GM18502 (cell line): ENCODE measurements at regions not wholly inside any gene's neighbourhood (a gene's known extent, or its start where the extent isn't known, plus 50 kb on each side); places are given as distances from the start of the nearest gene placed in this dataset.
"Not testable (repeated sequence)": the region's sequence is repeated elsewhere in the genome, so short reads cannot be mapped to it uniquely, and the experiment has no call there.

ENCODE experiments used
- ATAC-seq: cut with Tn5 transposase; IDR thresholded peaks from one replicate; pipeline ENCODE4 v1.9.1; 2021; ENCODE audit warnings: mild to moderate bottlenecking; ENCODE audit not compliant: unreplicated experiment, poor library complexity

DNA sequence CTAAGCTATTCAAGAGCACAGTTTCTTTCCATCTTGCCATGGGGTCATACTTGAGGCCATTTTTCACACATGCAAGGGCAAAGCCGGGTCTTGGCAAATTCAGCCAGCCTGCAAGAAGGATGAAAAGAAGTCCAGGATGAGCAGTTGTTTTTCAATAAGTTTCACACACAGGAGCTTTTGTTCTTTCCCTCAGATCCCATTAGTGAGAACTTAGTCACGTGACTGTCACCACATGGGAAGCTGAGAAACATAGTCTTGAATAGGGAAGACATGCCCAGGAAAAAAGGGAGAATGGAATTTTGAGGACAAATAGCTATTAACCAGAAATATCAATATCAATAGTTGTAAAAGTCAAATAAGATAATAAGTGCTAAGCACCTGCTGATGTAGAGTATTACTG lies 137.7 kb downstream of the AHR start:
- no peak for ATAC-seq

DNA sequence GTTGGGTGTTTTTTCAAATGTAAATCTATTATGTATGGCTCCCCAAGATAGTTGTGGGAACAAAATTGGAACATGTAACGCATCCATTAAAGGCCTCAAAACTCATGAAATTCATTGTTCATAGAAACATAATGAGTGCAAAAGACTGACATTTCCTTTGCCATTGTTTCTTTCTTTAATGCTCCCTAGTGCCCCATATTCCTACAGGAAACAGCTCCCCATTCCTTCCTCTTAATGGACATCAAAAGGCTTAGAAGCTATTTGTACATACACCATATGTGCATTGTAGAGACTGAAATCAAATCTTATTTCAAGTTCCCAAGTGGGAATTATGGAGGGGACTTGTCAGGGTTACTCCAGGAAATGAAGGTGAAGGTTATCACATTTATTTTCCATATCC lies 139.1 kb downstream of the AHR start:
- ATAC-seq, result no peak

GRCh38 chr7:17440025-17440784 lies 141.8 kb downstream of the AHR start:
- ATAC-seq, result not testable (repeated sequence)

- no peak for ATAC-seq
Observed at GRCh38 chr7:17440831-17441230, 142.4 kb downstream of the AHR start.

DNA sequence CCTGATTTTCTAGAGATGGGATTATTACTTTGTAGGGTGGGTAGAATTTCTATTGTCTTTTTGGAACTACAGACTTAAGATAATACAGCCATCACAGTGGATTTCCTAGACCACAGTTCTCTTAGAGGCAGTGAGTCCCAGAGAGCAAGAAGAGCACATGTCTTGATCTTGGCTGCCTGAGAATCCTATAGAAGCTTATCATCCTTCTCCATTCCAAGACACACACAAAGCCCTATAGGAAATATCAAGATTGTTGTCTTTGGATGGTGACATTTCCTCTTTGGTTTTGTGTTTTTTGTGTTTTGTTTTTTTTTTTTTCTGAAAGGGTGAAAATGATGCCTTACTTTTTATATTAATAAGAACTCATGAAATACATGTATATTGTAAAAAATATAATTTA lies 143.1 kb downstream of the AHR start:
- no peak for ATAC-seq

DNA sequence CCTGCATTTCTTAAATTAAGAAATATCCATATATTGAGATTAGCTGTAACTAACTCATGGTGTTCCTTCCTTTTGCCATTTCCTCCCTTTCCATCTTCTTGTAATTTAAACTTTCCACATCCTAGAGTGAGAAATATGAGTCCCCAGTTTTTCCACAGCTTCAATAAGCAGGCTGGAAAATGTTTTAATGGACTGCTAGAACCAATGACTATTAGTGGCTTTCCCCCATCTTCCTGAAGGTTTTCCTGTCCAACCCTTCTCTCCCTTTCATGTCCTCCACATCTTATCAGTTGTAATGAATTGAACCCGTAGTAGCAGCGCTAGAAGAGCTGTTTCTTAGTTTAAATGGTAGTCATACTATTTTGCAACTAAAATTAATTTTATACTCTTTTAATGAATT lies 145.7 kb downstream of the AHR start:
- ATAC-seq, result no peak

GRCh38 chr7:17444673-17445072 lies 146.2 kb downstream of the AHR start:
- no peak for ATAC-seq

DNA sequence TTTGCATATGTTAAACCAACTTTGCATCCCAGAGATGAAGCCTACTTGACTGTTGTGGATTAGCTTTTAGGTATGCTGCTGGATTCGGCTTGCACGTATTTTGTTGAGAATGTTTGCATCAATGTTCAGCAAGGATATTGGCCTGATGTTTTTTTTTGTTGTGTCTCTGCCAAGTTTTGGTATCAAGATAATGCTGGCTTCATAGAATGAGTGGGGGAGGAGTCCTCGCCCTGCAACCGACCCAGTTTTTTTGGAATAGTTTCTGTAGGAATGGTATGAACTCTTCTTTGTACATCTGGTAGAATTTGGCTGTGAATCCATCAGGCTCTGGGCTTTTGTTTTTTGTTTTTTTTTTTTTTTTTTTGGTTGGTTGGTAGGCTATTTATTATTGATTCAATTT lies 147.9 kb downstream of the AHR start:
- ATAC-seq, result no peak

- no peak for ATAC-seq
Observed at GRCh38 chr7:17447728-17448478, 149.5 kb downstream of the AHR start.

DNA sequence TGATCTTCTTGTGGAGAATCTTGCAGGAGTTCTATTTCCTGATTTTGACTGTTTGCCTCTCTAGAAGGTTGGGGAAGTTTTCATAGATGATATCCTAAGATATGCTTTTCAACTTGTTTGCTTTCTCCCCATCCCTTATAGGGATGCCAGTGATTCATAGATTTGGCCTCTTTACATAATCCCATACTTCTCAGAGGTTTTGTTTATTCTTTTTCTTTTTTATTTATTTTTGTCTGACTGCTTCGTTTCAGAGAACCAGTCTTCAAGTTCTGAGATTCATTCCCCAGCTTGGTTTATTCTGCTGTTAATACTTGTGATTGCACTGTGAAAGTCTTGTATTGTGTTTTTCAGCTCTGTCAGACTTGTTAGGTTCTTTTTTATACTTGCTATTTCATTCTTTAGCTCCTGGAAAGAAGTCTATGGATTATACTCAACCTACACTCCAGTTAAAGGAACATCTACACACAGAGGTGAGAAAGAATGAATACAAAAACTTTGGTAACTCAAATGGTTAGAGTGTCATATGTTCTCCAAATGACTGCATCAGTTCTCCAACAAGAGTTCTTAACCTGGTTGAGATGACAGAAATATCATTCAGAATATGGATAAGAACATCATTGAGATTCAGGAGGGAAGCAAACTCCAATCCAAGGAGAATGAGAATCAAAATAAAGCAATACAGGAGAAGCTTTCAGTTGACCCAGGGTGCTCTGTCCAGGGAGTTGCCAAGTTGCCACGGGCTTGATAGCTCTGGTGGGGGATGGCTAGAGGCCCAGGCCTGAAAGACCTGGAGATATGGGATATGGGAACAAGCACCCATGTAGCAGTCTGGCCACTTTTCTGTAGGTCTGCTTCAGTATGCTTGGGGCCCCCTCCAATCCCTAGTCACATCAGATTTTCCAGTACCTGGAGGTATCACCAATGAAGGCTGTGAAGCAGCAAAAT lies 150.3 kb downstream of the AHR start:
- ATAC-seq, result no peak

GRCh38 chr7:17456541-17456940 lies 158.1 kb downstream of the AHR start:
- ATAC-seq, result no peak

- ATAC-seq, result no peak
Observed at GRCh38 chr7:17460001-17460400, 161.5 kb downstream of the AHR start.

DNA sequence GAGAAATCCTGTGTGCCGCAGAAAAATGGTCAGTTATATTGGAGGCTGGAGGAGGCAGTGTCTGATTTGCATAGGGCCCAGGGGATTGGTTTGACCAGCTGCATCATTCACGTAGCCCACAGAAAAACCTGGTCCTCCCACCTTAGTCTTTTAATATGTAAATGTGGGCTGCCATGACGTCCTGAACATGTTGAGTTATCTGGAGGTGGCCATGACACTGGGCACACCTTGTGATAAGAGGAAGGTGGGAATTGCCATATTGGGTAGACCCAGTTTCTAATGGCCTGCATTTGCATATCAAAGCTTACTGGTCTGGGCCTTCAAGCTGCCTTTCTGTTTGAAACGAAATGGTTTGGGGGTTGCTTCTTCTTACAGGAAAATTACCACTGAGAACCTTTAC lies 162.2 kb downstream of the AHR start:
- ATAC-seq, result no peak

DNA sequence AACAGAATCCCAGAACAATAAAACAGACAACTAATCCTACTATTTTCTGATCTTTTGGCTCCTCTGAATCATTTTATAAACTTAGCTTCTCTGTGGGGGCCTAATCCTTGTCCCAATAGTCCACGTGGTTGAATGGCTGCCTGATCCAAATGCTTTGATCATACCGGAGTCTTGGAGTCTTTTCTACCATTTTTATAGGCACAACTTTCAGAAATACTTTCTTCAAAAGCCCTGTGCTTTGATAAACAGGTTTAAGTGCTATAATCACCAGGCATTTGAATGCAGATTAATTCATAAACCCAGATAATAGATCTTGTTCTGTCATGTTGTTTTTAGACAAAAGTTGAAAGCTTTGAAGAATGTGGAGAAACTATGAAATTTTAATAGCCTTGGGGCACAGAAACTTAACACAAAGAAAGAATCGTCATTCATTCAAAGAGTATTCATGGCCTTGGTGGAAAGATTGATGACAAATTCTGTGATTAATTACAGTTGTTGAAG lies 163.7 kb downstream of the AHR start:
- ATAC-seq, result no peak

DNA sequence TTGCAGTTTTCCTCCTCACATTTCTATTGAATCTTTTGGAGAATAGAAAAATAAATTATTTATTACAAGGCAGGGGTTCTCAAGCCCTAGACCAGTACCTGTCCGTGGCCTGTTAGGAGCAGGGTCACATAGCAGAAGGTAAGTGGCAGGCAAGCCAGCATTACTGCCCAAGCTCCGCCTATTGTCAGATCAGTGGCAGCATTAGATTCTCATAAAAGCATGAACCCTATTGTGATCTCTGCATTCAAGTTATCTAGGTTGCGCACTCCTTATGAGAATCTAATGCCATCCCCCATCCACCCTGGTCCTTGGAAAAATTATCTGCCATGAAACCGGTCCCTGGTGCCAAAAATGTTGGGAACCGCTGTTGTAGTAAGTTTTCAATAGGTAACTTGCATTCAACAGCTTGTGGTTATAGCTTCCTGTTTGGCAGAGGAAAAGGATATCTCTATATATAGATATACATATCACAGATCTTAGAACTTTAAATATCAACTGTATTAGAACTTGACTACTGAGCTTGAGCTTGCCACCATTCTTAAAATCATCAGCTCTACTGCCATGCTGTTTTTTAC lies 165.1 kb downstream of the AHR start:
- ATAC-seq, result no peak

DNA sequence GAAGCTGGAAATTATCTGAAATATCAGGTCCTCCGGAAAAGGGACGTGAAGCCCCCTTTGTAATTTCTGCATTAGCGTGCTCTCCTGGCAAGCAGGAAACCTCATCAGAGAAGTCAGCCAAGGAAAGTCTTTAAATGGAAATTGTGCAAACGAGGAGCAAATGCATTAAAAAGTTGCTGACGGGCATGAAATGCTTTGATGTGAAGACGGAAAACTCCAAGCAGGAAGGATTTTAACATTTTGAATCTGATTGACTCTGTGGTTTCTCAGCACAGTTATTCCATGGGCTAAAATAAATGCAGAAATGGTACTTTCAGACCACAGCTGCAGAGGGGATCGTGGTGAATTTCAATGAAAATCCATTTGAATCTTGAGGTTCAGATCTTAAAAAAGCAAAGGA lies 167.8 kb downstream of the AHR start:
- ATAC-seq, result no peak

- ATAC-seq, result no peak
Observed at GRCh38 chr7:17467386-17467945, 169.0 kb downstream of the AHR start.

GRCh38 chr7:17471325-17471724 lies 172.9 kb downstream of the AHR start:
- no peak for ATAC-seq

GRCh38 chr7:17472518-17472917 lies 174.1 kb downstream of the AHR start:
- no peak for ATAC-seq

- ATAC-seq, result no peak
Observed at GRCh38 chr7:17472939-17473338, 174.5 kb downstream of the AHR start.
